ENCODE measurements at regions not wholly inside any gene's neighbourhood (a gene's known extent, or its start where the extent isn't known, plus 50 kb on each side); places are given as distances from the start of the nearest gene placed in this dataset.

DNA sequence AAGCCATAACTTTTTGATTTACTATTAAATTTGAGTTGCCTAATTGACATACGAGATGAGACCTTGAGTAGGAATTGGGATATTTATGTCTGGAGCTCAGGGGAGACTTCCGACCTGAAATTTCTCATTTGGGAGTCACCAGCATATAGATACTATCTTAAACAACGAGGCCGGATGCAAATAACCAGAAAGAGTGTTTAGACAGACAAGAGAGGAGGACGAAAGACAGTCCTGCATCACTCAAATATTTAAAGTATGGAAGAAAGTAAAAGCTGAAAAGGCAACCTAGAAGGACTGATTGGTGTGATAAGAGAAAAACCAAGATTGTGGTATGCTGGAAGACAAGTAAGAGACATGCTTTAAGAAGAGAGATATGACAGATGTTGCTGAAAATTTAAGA is 675.0 kb upstream of the NUDT12 start:
- Histone ChIP-seq H3K27ac (ENCODE audit: low read depth, low read length, poor library complexity, severe bottlenecking) (no peak overlapping the region), H3K36me3 (ENCODE audit: insufficient read depth, low read length, poor library complexity, severe bottlenecking) (no peaks in the 10 kb centered on the region), H3K4me1 (ENCODE audit: insufficient read depth, low read length, poor library complexity, severe bottlenecking) (peaks cover 13% of the 10 kb centered on the region), H3K27me3 (replicated peaks; ENCODE audit: insufficient read depth, low read depth, low read length, poor library complexity) (no peaks in the 10 kb centered on the region), H3K9me3 (ENCODE audit: low read depth, low read length, poor library complexity, severe bottlenecking) (no peaks in the 10 kb centered on the region), H3K4me3 (ENCODE audit: low read depth, low read length, poor library complexity, severe bottlenecking) (no peak overlapping the region)
- CTCF ChIA-PET = no interaction called here
- POLR2A ChIA-PET (ENCODE audit: low non-redundant PET) = no interaction called here
- TF ChIP-seq EZH2 (IDR thresholded peaks at IDR 0.05; ENCODE audit: borderline replicate concordance, low read depth, low read length, poor library complexity, severe bottlenecking) = no peak
- TF ChIP-seq, protein P1, sequence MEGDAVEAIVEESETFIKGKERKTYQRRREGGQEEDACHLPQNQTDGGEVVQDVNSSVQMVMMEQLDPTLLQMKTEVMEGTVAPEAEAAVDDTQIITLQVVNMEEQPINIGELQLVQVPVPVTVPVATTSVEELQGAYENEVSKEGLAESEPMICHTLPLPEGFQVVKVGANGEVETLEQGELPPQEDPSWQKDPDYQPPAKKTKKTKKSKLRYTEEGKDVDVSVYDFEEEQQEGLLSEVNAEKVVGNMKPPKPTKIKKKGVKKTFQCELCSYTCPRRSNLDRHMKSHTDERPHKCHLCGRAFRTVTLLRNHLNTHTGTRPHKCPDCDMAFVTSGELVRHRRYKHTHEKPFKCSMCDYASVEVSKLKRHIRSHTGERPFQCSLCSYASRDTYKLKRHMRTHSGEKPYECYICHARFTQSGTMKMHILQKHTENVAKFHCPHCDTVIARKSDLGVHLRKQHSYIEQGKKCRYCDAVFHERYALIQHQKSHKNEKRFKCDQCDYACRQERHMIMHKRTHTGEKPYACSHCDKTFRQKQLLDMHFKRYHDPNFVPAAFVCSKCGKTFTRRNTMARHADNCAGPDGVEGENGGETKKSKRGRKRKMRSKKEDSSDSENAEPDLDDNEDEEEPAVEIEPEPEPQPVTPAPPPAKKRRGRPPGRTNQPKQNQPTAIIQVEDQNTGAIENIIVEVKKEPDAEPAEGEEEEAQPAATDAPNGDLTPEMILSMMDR (conservative IDR thresholded peaks at IDR 0.05; ENCODE audit: low read depth, low read length) = no peak
- intact Hi-C loops (cut with micrococcal nuclease; ENCODE audit: unreplicated experiment) = no loop called here
- no peak for DNase-seq (ENCODE audit: low spot score)
- BruUV-seq (replicated peaks) = no TSS peak

DNA sequence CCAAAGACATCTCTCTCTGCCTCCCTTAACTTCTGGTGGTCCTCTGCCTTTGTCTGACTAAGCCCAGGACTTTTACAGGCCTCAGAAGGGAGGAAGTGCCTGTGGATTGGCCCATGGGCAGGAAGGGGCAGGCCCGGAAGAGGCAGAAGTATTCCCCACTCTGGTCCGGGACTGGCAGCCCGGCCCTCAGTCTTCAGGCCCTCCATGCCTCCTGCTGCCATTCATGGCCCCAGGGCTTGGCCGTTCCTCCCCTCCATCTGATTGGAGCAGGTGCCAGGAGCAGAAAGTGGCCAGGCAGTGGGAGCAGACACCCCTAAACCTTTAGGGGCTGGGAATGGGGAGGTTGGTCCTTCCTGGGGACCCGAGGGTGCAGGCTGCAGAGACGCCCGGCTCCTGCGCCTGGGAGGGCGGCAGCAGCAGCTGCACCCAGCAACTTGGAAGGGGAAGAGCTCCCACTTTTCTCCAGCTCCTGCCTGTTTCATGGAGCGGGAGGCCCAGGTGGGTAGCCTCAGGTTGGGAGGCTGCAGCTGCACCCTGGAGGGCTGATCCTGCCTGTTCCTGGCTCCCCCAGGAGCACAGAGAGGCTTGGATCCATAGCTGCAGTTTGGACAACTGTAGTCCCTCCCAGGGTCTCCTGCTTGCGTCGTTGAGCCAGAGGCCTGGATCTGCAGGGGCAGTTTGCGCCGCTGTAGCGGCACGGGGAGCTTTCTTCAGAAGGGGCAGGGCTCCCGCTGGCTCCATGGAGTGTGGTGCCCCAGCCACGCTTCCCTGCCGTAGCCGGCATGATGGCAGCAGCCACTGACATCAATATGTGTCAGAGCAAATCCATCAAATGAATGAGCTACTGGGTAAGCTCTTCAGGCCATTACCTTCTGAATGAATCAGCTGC is 661.5 kb upstream of the NUDT12 start:
- Histone ChIP-seq H3K27ac (ENCODE audit: low read depth, low read length, poor library complexity, severe bottlenecking) (no peak overlapping the region), H3K4me3 (ENCODE audit: low read depth, low read length, poor library complexity, severe bottlenecking) (no peak overlapping the region), H3K9me3 (ENCODE audit: low read depth, low read length, poor library complexity, severe bottlenecking) (no peaks in the 10 kb centered on the region), H3K27me3 (replicated peaks; ENCODE audit: insufficient read depth, low read depth, low read length, poor library complexity) (no peaks in the 10 kb centered on the region), H3K4me1 (ENCODE audit: insufficient read depth, low read length, poor library complexity, severe bottlenecking) (no peaks in the 10 kb centered on the region), H3K36me3 (ENCODE audit: insufficient read depth, low read length, poor library complexity, severe bottlenecking) (no peaks in the 10 kb centered on the region)
- DNase-seq (ENCODE audit: low spot score) = no peak
- no TSS peak for BruUV-seq (replicated peaks)
- ChIA-PET POLR2A (ENCODE audit: low non-redundant PET) (no interaction called here), CTCF (no interaction called here)
- TF ChIP-seq, protein P1 (conservative IDR thresholded peaks at IDR 0.05; ENCODE audit: low read depth, low read length) = no peak
- TF ChIP-seq EZH2 (IDR thresholded peaks at IDR 0.05; ENCODE audit: borderline replicate concordance, low read depth, low read length, poor library complexity, severe bottlenecking) = no peak
- intact Hi-C loops (cut with micrococcal nuclease; ENCODE audit: unreplicated experiment) = no loop called here

DNA sequence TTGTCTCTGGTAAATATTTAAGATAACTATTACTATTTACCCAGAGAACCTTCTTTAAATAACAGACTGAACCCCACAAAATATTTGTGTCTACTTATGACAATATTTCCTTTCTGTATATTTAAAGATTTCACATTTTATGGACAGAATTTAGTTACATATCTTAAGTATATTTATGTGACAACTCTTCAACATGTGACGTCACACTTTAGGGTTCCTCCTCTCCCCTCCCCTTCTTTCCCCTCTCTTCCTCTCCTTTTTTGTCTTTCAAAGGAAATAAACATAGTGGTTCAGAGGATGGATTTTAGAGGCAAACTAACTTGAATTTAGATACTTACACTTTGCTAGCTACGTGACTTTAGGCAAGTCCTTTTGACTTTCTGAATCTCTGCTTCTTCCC is 655.6 kb upstream of the NUDT12 start:
- BruUV-seq (replicated peaks) = no TSS peak
- CTCF ChIA-PET = no interaction called here
- DNase-seq (ENCODE audit: low spot score) = no peak
- TF ChIP-seq, protein P1 (conservative IDR thresholded peaks at IDR 0.05; ENCODE audit: low read depth, low read length) = no peak
- no peak for TF ChIP-seq EZH2 (IDR thresholded peaks at IDR 0.05; ENCODE audit: borderline replicate concordance, low read depth, low read length, poor library complexity, severe bottlenecking)
- no peaks in the 10 kb centered on the region for H3K9me3 ChIP-seq (ENCODE audit: low read depth, low read length, poor library complexity, severe bottlenecking)
- H3K27ac ChIP-seq (ENCODE audit: low read depth, low read length, poor library complexity, severe bottlenecking) = no peak overlapping the region
- intact Hi-C loops (cut with micrococcal nuclease; ENCODE audit: unreplicated experiment) = no loop called here
- POLR2A ChIA-PET (ENCODE audit: low non-redundant PET) = no interaction called here
- H3K4me1 ChIP-seq (ENCODE audit: insufficient read depth, low read length, poor library complexity, severe bottlenecking) = no peaks in the 10 kb centered on the region
- H3K4me3 ChIP-seq (ENCODE audit: low read depth, low read length, poor library complexity, severe bottlenecking) = no peak overlapping the region
- H3K36me3 ChIP-seq (ENCODE audit: insufficient read depth, low read length, poor library complexity, severe bottlenecking) = no peaks in the 10 kb centered on the region
- H3K27me3 ChIP-seq (replicated peaks; ENCODE audit: insufficient read depth, low read depth, low read length, poor library complexity) = no peaks in the 10 kb centered on the region

All from A673 (cell line).